CD4-positive, alpha-beta memory T cell (primary cell): ENCODE measurements at regions not wholly inside any gene's neighbourhood (a gene's known extent, or its start where the extent isn't known, plus 50 kb on each side); places are given as distances from the start of the nearest gene placed in this dataset.

Experiments used
- CTCF ChIA-PET: fragments of 350-600 bp; sonication (Branson Sonifier 250); formaldehyde crosslinking; loops from one replicate; lab custom pipeline; 2021; ENCODE audit warnings: inconsistent platforms; ENCODE audit not compliant: partially characterized antibody; lab: Charles Lee
- POLR2A ChIA-PET: fragments of 350-600 bp; sonication (Branson Sonifier 250); formaldehyde crosslinking; loops from one replicate; lab custom pipeline; 2021; ENCODE audit not compliant: partially characterized antibody; lab: Charles Lee
- DNase-seq, 5 donors: peaks; one replicate each; pipeline versions ENCODE4 v3.0.0 to v3.0.0-alpha.2; 2020 to 2022; ENCODE audit warnings: mixed read lengths in 1 of 5
- H3K27ac ChIP-seq: one replicate; pipeline ENCODE4 v1.7.0; 2013; ENCODE audit warnings: low read depth, low read length
- H3K27me3 ChIP-seq: 2 replicates; pipeline ENCODE4 v1.7.0; 2013; ENCODE audit warnings: mild to moderate bottlenecking, low read length, moderate library complexity; ENCODE audit not compliant: insufficient read depth
- H3K36me3 ChIP-seq: 2 replicates; pipeline ENCODE4 v1.7.0; 2013; ENCODE audit warnings: mild to moderate bottlenecking, low read length, moderate library complexity; ENCODE audit not compliant: insufficient read depth
- H3K4me1 ChIP-seq: 2 replicates; pipeline ENCODE4 v1.7.0; 2013; ENCODE audit warnings: mild to moderate bottlenecking, low read length, moderate library complexity; ENCODE audit not compliant: insufficient read depth
- H3K4me3 ChIP-seq, 2 donors: one replicate each; pipeline ENCODE4 v1.7.0; 2013; ENCODE audit warnings: low read length in 2 of 2, mild to moderate bottlenecking in 1 of 2
- H3K9me3 ChIP-seq, 2 donors: one replicate each; pipeline ENCODE4 v1.7.0; 2013; ENCODE audit warnings: low read length in 2 of 2, control low read depth in 1 of 2; ENCODE audit not compliant: control insufficient read depth in 1 of 2
- H3K27ac Mint-ChIP-seq, 7 donors: one replicate each; pipeline ENCODE4 v1.8.0; 2020 to 2021; ENCODE audit warnings: mixed read lengths in 7 of 7, mild to moderate bottlenecking in 6 of 7, inconsistent platforms in 3 of 7, moderate library complexity in 3 of 7
- H3K27me3 Mint-ChIP-seq, 2 donors: one replicate each; pipeline ENCODE4 v1.8.0; 2020 to 2021; ENCODE audit warnings: mixed read lengths in 2 of 2
- H3K36me3 Mint-ChIP-seq, 2 donors: one replicate each; pipeline ENCODE4 v1.8.0; 2020 to 2021; ENCODE audit warnings: mixed read lengths in 2 of 2, inconsistent platforms in 1 of 2, mild to moderate bottlenecking in 1 of 2
- H3K4me1 Mint-ChIP-seq, 4 donors: one replicate each; pipeline ENCODE4 v1.8.0; 2020 to 2021; ENCODE audit warnings: mixed read lengths in 4 of 4, mild to moderate bottlenecking in 1 of 4
- H3K4me3 Mint-ChIP-seq, 8 donors: one replicate each; pipeline ENCODE4 v1.8.0; 2020 to 2021; ENCODE audit warnings: mixed read lengths in 8 of 8, mild to moderate bottlenecking in 7 of 8, moderate library complexity in 6 of 8, inconsistent platforms in 3 of 8
- H3K9me3 Mint-ChIP-seq, 8 donors: one replicate each; pipeline ENCODE4 v1.8.0; 2020 to 2021; ENCODE audit warnings: mixed read lengths in 8 of 8, mild to moderate bottlenecking in 5 of 8, inconsistent platforms in 3 of 8, moderate library complexity in 1 of 8
- intact Hi-C: fragments of 100-400 bp; cut with micrococcal nuclease; formaldehyde crosslinking; loops from one replicate; pipeline ENCODE4 v1.15.1; 2023

- no peaks in the 10 kb centered on the region for H3K36me3 Mint-ChIP-seq
- POLR2A ChIA-PET, result no interaction called here
- DNase-seq, result no peak
- H3K9me3 ChIP-seq, result no peaks in the 10 kb centered on the region
- no peaks in the 10 kb centered on the region for H3K9me3 Mint-ChIP-seq
- peaks cover 8 to 10% of the 10 kb centered on the region in 2 donors for H3K27me3 Mint-ChIP-seq
- no peaks in the 10 kb centered on the region for H3K36me3 ChIP-seq
- H3K27ac Mint-ChIP-seq, result no peak overlapping the region
- H3K4me3 Mint-ChIP-seq, result no peak overlapping the region
- no peak overlapping the region for H3K4me3 ChIP-seq
- H3K27ac ChIP-seq, result no peak overlapping the region
- CTCF ChIA-PET, result no interaction called here
- intact Hi-C loops, result no loop called here
- no peaks in the 10 kb centered on the region for H3K4me1 ChIP-seq
- H3K27me3 ChIP-seq, result no peaks in the 10 kb centered on the region
- no peaks in the 10 kb centered on the region for H3K4me1 Mint-ChIP-seq
These were observed 69.1 kb downstream of the ADM start for GRCh38 chr11:10373929-10374328.

- Histone ChIP-seq H3K4me1 (no peaks in the 10 kb centered on the region), H3K27me3 (no peaks in the 10 kb centered on the region), H3K36me3 (no peaks in the 10 kb centered on the region), H3K27ac (no peak overlapping the region), H3K9me3 (no peaks in the 10 kb centered on the region), H3K4me3 (no peak overlapping the region)
- ChIA-PET POLR2A (no interaction called here), CTCF (no interaction called here)
- no peak for DNase-seq
- Mint-ChIP-seq H3K4me3 (no peak overlapping the region), H3K36me3 (no peaks in the 10 kb centered on the region), H3K9me3 (no peaks in the 10 kb centered on the region), H3K27ac (no peak overlapping the region), H3K27me3 (peaks cover 8 to 11% of the 10 kb centered on the region in 2 donors), H3K4me1 (no peaks in the 10 kb centered on the region)
- intact Hi-C loops, result no loop called here
These were observed 69.5 kb downstream of the ADM start for GRCh38 chr11:10374386-10374785.

DNA sequence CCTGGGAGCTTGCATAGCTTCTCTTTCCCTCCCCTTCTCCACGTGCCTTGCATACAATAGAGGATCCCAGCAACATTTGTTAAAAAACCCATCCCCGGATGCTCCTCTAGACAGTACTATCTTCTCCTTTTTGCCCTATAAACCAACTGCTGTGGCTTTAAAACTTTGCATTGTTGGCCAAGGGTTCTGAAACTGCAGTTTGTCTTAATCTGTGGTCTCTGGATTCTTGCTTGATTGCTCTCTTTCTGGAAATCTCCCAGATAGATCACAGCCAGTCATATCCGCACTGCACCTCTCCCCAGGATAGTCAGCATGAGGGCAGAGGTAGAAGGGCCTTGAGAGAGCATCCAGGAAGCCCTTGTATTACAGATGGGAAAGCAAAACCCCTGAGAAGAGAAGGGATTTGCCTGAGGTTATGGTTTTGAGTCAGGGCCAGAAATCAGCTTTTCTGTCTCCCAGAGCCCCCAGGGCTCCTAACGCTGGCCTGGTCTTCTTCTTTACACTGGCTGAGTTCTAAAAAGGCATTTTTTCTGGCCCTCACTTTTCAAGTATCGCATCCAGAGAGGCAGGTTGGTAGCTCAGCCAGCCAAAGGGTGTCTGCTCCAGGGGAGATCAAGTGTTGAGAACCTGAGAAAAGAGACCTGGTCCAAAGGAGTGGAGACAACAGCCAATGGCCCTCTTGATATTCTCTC, 70.6 kb downstream of the ADM start:
- no peaks in the 10 kb centered on the region for H3K4me1 Mint-ChIP-seq
- H3K9me3 Mint-ChIP-seq, result peaks cover 0 to 2% (median 0%) of the 10 kb centered on the region in 8 donors
- POLR2A ChIA-PET, result no interaction called here
- Histone ChIP-seq H3K27me3 (no peaks in the 10 kb centered on the region), H3K36me3 (no peaks in the 10 kb centered on the region), H3K27ac (no peak overlapping the region), H3K9me3 (no peaks in the 10 kb centered on the region), H3K4me1 (no peaks in the 10 kb centered on the region), H3K4me3 (no peak overlapping the region)
- no peak overlapping the region for H3K27ac Mint-ChIP-seq
- peaks cover 5 to 14% of the 10 kb centered on the region in 2 donors for H3K27me3 Mint-ChIP-seq
- H3K4me3 Mint-ChIP-seq, result no peak overlapping the region
- no peaks in the 10 kb centered on the region for H3K36me3 Mint-ChIP-seq
- CTCF ChIA-PET, result no interaction called here
- intact Hi-C loops, result no loop called here
- DNase-seq, result no peak

DNA sequence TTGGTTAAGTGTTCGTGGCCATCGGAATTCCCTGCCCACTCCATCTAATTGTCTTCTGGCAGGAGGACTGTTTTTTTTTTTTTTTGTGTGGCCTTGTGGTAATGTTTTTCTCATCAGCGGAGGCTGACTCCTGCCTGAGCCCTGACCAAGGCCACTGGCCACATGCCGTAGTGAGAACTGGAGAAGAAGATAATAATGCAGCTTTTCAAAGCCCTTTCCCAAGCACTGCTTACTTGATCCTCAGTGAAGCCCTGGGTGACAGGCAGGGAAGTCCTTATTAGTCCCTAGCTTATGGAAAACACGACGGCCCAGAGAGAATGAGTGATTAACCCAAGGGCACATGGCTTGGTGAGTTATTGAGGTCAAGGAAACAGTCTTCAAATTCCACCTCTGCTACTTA, 71.2 kb downstream of the ADM start:
- H3K27ac ChIP-seq, result no peak overlapping the region
- intact Hi-C loops, result no loop called here

GRCh38 chr11:10377183-10377582, 72.3 kb downstream of the ADM start:
- H3K27ac Mint-ChIP-seq, result no peak overlapping the region
- POLR2A ChIA-PET, result no interaction called here
- intact Hi-C loops, result no loop called here

More for the DNA sequence above, 71.2 kb downstream of the ADM start:
- no peaks in the 10 kb centered on the region for H3K27me3 ChIP-seq
- H3K27me3 Mint-ChIP-seq, result peaks cover 7 to 9% of the 10 kb centered on the region in 2 donors
- no peaks in the 10 kb centered on the region for H3K4me1 ChIP-seq
- H3K36me3 Mint-ChIP-seq, result no peaks in the 10 kb centered on the region
- H3K36me3 ChIP-seq, result no peaks in the 10 kb centered on the region
- no peaks in the 10 kb centered on the region for H3K9me3 ChIP-seq
- H3K4me3 ChIP-seq, result no peak overlapping the region
- ChIA-PET POLR2A (no interaction called here), CTCF (no interaction called here)
- no peak for DNase-seq
- H3K4me3 Mint-ChIP-seq, result no peak overlapping the region
- peaks cover 0 to 2% (median 0%) of the 10 kb centered on the region in 8 donors for H3K9me3 Mint-ChIP-seq
- H3K4me1 Mint-ChIP-seq, result no peaks in the 10 kb centered on the region
- H3K27ac Mint-ChIP-seq, result peak overlapping the region in 1 of 7 donors; percentile 37

DNA sequence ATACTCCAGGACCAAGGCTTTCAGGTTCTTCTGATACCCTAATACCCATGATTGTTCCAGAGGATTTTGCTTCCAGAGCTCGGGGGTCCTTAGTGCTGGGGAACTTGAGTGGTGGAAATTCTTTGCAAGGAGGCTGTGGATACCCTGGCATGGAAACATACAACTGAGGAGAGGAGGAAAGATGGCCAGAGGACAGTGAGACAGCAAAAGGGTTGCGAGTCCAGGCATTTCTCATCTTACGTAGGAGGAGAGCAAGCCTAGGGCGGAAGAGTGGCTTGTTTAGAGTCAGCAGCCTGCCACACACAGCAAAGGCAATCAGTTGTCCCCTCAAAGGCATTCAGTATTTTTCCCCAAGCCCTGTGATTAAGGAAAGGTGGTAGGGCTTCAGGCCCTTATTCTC, 73.5 kb downstream of the ADM start:
- no peak overlapping the region for H3K27ac ChIP-seq
- no peaks in the 10 kb centered on the region for H3K36me3 Mint-ChIP-seq
- DNase-seq, result no peak
- H3K4me3 ChIP-seq, result no peak overlapping the region
- H3K27me3 Mint-ChIP-seq, result peaks cover 7 to 19% of the 10 kb centered on the region in 2 donors
- H3K4me1 Mint-ChIP-seq, result no peaks in the 10 kb centered on the region
- ChIA-PET CTCF (no interaction called here), POLR2A (no interaction called here)
- H3K4me1 ChIP-seq, result no peaks in the 10 kb centered on the region
- H3K9me3 Mint-ChIP-seq, result peaks cover 0 to 2% (median 0%) of the 10 kb centered on the region in 8 donors
- intact Hi-C loops, result no loop called here
- no peaks in the 10 kb centered on the region for H3K36me3 ChIP-seq
- H3K4me3 Mint-ChIP-seq, result no peak overlapping the region
- no peaks in the 10 kb centered on the region for H3K27me3 ChIP-seq
- no peak overlapping the region for H3K27ac Mint-ChIP-seq
- no peaks in the 10 kb centered on the region for H3K9me3 ChIP-seq

More at GRCh38 chr11:10377183-10377582, 72.3 kb downstream of the ADM start:
- no peak overlapping the region for H3K27ac ChIP-seq
- H3K4me1 ChIP-seq, result no peaks in the 10 kb centered on the region
- DNase-seq, result no peak
- no peaks in the 10 kb centered on the region for H3K27me3 ChIP-seq
- peaks cover 0 to 2% (median 0%) of the 10 kb centered on the region in 8 donors for H3K9me3 Mint-ChIP-seq
- no peaks in the 10 kb centered on the region for H3K4me1 Mint-ChIP-seq
- H3K27me3 Mint-ChIP-seq, result peaks cover 6 to 15% of the 10 kb centered on the region in 2 donors
- H3K36me3 Mint-ChIP-seq, result no peaks in the 10 kb centered on the region
- H3K4me3 Mint-ChIP-seq, result no peak overlapping the region
- no peaks in the 10 kb centered on the region for H3K9me3 ChIP-seq
- no peak overlapping the region for H3K4me3 ChIP-seq
- H3K36me3 ChIP-seq, result no peaks in the 10 kb centered on the region
- CTCF ChIA-PET, result no interaction called here

DNA sequence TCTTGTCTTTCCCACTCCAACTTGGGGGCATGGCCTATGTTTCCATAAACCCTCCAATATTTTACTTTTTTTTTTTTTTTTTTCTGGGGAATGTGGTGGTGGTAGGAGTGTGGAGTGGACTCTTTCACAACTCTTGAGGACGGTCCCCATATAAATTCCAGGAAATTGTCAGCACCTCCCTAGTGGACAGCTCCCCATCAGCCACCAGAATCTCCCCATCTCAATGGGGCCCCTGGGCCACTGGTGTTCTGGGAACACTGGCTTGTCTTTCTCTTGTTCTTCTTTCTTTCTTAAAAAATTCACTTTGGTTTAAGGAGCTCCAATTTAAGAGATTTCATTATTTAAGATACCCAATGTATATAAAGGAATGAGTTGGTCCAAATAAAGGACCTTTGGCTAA, 74.1 kb downstream of the ADM start:
- Mint-ChIP-seq H3K9me3 (peaks cover 0 to 2% (median 0%) of the 10 kb centered on the region in 8 donors), H3K4me3 (no peak overlapping the region), H3K36me3 (no peaks in the 10 kb centered on the region), H3K27ac (no peak overlapping the region), H3K27me3 (peaks cover 7 to 19% of the 10 kb centered on the region in 2 donors), H3K4me1 (no peaks in the 10 kb centered on the region)
- no peaks in the 10 kb centered on the region for H3K9me3 ChIP-seq
- H3K27me3 ChIP-seq, result no peaks in the 10 kb centered on the region
- H3K36me3 ChIP-seq, result no peaks in the 10 kb centered on the region
- no peak overlapping the region for H3K27ac ChIP-seq
- POLR2A ChIA-PET, result no interaction called here
- H3K4me1 ChIP-seq, result no peaks in the 10 kb centered on the region
- CTCF ChIA-PET, result interaction anchor here (0.6 to 2.0 kb wide), 2 partner anchors 12 to 16 kb away, joined by 3 to 9 read pairs; no protein-coding TSS in a partner anchor
- DNase-seq, result no peak
- intact Hi-C loops, result no loop called here
- no peak overlapping the region for H3K4me3 ChIP-seq
